Activated T-cell treated with anti-CD3 and anti-CD28 coated beads, Interleukin-2, amount 50 U/mL, for 48 hours (primary cell): ENCODE measurements at regions not wholly inside any gene's neighbourhood (a gene's known extent, or its start where the extent isn't known, plus 50 kb on each side); places are given as distances from the start of the nearest gene placed in this dataset.
"Not testable (repeated sequence)": the region's sequence is repeated elsewhere in the genome, so short reads cannot be mapped to it uniquely, and the experiment has no call there.

Source experiments
- DNase-seq, 2 experiments: peaks; one replicate each; pipeline ENCODE4 v3.0.0-alpha.2; 2020

DNA sequence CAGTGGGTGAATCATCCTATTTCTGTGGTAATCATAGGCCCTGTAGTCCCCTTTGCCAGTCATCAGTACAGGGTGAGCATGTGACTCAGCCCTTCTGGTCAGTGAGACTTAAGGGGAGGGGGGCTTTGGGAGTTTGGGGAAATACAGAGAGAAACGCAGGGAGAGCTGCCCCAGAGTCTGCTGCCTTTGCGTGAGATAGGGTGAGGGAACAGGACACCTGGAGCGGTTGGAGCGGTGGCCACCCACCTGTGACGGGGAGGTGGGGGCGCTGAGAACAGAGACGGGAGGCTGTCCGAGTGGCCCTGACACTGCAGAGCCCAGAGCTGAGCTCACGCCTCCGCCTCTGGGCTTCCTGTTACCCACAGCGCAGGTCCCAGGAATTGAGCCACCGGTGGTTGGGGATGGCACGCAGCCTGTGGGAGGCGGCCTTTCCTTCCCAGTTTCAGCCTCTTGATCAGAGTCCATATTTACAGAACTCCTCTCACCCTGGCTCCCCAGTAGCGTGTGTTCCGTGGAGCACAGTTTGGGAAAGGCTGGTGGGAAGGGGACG lies 92.0 kb upstream of the ERCC6L2 start:
- DNase-seq, result no peak

DNA sequence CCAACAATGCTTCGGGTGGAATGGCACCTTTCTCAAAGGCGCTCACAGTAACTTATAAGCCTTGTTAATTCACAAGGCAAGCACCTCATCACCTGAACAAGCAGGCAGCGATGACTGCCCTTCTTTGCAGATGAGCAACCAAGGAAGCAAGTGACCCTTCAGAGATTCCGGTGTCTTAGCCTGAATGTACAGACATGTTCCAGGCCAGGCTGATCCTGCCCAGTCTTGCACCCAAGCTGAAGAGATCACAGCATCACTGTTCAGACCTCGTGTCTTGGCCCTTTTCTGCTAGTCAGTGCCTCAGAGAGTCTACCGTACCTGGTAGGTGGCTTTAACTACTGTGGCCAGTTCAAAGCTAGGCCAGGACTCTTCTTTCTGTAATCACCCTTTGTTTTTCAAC lies 94.7 kb upstream of the ERCC6L2 start:
- DNase-seq, result no peak

DNA sequence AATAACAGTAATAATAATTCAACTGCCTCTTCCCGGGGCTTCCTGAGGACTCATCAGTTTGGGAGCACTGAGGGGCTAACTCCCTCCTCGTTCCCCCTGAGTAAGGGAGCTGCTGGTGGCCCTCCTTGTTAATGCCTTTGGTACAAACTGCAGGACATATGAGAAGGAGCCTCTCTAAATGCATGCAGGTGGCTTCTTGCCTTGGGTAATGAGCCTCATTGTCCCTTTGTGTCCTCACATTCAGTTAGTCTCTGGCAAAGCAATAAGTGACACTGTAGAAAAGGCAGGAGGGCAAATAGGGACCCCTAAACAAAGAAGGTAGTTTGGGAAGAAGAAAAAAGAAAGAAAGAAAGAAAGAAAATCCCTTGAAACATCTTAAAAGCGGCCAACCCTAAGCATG lies 95.4 kb upstream of the ERCC6L2 start:
- DNase-seq, result no peak

DNA sequence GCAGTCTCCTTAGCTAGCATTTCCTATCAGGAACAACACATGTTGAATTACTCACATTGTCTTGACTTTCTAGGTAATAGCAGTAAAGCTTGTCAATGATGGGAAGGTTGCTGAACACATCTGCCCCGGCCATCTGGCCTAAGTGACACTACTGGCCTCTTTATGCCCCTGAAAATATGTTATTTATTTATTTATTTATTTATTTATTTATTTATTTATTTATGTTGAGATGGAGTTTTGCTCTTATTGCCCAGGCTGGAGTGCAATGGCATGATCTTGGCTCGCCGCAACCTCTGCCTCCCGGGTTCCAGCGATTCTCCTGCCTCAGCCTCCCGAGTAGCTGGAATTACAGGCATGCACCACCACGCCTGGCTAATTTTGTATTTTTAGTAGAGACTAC lies 95.9 kb upstream of the ERCC6L2 start:
- DNase-seq, result not testable (repeated sequence)

DNA sequence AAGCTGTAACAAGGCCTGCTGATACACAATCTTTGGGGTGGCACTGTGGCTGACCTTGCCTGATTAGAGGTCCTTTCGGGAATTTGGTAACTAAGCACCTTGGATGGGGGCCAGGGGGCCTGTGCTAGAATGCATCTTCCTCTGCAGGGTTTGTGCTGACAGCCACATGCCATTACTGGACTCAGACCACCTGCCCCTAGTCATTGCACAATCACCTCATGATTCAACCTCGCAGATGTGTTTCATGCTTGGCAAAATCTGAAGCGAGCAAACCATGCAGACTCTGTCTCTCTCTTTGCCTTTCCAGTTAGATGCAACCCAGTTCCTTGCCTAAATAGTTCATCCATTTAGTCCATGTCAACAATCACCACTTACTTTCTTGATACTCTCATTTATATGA lies 96.5 kb upstream of the ERCC6L2 start:
- DNase-seq, result no peak

DNA sequence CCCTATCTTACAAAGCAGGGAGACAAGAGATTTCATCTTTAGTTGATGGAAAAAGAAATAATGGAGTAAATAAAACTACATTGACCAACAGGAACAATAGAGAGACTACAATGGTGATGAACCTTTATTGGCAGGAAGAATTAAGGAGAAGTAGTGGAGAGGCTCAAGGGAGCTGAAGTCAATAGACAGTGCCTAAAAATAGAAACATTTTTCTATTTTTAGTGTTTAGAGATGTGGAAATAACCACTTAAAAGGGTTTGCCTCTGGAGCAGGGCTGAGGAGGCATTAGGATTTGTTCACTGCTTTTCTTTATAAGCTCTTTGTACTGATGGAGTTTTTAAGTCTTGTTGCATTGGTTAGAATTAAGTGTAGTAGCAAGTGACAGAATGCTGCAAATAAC lies 98.4 kb upstream of the ERCC6L2 start:
- DNase-seq, result no peak

DNA sequence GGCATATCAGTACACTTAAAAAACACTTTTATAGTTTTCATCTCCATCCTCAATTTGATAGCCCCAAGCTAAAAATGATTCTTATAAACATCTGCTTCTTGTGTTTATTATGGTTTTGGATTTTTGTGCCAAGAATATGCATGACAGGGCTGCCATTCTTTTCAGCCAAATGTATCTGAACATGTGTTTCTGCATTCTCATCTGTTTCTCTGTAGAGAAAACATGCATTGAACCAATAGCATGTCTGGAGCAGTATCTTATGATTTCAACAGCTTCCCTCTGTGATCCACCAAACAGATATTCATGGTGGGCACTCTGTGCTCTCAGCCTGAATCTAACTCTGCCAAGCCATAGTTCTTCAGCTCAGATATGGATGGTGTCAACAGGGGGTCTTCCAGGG lies 99.3 kb upstream of the ERCC6L2 start:
- DNase-seq, result no peak

DNA sequence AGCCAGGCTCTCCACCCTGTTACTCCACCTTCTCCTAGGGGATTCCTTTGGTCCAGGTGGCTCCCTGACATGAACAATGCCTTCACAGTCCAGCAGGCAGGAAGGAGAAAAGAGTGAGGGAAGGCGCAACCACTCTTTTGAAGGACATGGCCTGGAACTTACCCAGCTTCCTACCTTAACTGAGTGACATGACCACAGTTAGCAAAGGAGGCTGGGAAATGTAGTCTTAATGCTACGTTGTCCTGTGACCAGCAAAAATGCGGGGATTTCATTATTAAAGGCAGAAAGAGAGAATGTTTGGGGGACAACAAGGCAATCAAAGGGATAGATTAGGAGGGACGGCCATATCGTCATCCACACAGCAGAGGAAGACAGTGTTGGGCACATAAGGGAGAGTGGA lies 100.3 kb upstream of the ERCC6L2 start:
- no peak for DNase-seq

DNA sequence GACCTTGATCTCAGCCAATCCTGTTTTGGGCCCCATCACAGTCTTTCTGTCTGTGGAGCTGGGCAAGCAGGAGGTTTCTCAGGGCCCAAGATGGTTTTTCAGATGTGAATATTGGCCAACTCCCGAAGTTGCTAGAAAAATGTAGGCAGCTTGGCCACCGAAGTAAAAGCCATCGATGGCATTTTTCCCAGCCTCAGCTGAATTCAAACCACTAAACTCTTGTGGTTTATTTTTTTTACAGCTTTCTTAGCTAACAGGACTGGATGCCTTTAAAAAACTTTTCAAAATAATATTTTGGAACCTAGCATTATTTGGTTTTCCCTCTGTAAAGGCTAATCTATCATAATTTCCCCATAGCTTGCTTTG lies 102.5 kb upstream of the ERCC6L2 start:
- DNase-seq, result no peak

DNA sequence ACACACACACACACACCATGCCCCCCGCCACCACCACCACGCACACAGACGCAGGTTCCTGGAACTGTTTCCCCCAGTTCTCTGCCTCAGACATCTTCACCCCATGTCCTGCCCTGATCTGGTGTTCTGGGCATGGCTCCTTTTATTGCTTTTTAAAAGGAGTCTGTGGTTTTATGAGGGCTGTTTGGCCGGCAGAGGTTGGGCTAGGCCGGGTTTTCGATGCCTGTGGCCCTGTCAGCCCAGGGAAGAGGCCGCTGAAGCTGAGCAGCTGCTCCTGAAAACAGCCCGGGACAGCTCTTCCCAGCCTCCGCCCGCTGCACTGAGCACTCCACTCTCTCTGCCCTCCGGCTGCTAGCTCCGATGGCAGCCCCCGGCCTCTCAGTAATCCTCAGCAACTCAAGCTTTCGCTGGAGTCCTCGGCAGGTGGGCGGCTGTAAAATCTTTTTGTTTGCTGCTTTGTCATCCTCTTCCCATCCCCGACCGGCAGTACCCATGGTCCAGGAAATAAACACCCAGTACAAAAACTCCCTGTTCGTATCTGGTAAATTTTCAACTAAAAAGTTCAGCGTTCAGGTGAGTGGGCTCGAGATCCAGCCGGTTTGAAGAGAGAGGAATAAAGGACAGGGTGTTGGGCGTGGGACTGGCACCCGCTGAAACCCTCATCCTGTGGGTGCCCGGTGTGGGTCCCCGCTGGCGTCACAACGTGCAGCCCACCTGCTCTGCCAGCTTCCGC lies 103.0 kb upstream of the ERCC6L2 start:
- DNase-seq, result peak in 1 of 2 experiments; percentile 30

DNA sequence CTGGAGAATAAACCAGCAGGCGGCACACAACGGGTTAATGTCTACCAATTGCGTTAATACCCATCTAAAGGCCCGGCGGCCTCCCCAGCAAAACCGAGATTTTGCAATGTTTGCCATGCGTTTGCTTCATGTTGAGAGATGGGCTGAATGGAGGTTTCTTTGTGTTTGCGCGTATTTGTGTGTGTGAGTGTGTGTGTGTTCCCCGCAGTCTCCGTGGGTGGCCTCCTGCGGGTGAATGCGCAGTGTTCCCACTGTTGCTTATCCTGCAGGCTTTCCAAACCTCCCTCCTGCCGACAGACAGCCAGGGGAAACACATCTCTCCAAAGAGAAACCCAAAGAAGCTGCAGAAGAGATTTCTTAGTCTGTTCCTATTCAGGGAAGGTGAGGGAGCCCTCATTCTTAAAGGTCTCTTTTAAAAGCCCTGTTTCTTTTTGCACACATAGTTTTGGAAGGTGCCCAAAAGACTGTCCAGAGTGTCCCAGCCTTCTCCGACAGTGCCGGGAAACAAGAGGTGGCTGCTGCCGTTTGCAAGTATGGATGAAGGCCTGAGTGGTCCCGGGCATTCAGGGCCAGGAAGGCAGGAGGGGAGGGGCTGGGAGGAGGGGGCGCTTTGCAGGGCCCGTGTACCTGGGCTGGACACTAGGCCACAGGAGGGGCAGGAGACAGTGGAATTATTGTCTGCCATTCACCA lies 103.8 kb upstream of the ERCC6L2 start:
- no peak for DNase-seq

DNA sequence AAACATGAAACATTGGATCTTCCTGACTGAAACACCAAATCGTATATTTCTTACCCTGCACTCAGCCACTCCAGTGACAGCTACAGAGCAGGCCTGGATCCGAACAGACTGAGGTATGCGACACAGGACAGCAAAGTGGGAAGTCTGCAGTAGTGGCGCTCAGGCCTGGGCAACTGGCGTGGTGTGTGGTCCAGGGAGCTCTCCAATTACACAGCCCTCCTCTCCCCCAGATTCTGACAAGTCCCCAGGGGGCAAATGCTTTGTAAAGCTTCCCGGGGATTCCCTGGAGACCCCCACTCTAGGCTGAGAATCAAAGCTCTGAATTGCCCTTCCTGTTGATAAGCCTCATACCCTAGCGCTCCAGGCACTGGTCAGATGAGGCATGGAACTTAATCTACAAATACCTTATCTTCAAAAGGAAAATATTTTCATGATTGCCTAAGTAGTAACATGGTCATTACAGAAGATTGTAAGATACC lies 104.8 kb upstream of the ERCC6L2 start:
- DNase-seq, result no peak

DNA sequence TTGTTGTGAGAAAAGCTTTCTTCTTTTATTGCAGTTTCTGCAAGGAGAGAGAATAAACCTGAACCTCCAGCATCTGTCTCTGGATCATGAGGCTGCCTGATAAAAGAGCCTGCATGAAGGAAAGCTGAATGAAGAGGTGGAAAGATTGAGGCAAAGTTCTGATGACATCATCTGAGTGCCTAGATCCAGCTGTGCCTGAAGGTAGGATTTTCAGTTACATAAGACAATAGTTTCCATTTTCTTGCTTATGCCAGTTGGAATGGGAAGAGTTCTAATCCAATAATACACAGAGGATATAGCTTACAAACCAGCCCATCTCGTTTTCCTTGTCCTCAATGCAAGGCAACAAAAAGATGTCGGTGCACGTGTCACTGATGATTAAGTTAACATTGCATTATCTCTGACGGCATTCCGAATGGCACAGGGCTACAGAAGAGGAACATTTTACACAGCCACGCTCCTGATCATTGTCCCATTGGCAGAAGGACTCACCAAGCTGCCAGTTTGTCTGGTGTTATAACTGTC lies 105.5 kb upstream of the ERCC6L2 start:
- DNase-seq, result no peak

DNA sequence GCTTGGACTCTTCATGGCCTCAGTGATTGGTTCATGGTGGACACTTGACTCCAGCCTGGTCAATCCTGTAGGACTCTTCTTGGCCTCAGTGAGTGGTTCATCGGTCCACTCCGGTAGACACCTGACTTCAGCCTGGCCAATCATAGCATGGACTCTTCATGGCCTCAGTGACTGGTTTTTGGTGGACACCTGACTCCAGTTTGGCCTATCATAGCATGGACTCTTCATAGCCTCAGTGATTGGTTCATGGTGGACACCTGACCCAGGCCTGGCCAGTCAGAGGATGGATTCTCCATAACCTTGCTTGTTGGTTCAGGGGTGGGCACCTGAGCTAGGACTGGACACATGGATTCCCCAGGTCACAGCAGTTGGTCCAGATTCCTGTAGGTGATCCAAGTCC lies 106.0 kb upstream of the ERCC6L2 start:
- no peak for DNase-seq

DNA sequence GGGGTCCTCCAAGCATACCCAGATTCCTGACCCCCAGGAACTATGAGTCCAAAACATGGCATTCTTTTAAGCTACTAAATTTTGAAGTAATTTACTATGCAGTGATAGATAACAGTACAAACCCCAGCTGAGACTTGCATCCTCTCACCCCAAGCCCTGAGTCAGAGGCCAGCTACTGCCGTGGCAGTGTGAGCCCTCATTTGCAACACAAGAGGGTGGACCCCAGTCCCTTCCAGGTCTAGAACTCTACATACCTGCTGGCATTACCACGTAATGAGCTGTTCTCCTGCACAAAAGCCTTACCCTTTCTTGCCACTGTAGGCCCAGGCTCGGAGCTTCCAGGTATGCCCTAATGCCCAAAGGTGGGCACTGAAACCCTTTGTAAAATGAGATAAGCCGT lies 108.6 kb upstream of the ERCC6L2 start:
- DNase-seq, result no peak

DNA sequence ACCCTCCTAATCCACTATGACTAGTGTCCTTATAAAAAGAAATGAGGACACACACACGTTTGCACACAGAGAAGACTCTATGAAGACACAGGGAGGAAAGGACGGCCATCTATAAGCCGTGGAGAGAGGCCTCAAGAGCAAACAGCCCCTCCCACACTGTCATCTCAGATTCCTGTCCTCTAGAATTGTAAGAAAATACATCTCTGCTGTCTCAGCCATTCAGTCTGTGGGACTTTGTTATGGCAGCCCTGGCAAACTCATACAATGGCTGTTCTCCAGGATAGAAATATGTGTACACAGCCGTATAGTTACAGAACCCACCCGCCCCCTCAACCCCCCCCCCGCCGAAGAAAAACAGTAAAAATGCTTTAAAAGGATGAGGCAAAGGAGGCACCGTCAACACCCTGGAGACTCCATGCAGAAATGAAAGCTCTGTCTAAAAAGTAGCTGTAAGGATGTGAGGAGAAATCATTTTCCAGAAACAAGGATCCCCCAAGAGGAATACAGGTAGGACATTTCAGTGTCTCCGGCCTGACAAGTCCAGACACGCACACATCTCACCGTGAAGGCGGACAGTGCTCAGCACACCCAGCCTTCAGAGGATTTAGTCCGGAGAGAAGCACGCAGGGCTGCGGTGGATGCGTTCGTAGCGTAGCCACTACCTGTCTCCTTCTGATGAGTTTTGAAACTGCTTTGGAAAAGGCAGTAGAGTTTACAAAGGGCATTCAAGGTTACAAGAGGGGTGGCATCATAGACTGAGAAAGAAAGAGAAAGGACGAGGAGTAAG lies 110.8 kb upstream of the ERCC6L2 start:
- DNase-seq, result no peak

DNA sequence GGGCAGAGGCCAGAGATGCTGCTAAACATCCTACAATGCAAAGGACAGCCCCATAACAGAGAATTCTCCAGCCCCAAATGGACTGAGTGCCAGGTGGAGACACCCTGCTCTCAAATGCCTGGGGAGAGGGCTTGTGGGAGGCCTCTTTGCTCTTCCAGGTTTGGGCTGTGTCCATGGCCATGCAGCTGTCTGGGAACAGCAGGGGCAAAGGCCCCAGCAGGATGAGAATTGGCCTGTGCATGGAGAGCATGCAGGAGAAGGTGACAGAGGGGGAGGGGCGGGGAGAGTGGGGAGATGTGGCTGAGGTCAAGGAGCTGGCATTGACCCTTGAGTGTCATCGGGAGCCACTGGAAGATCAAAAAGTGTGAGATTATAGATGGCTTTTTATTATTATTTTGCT lies 111.5 kb upstream of the ERCC6L2 start:
- DNase-seq, result no peak

DNA sequence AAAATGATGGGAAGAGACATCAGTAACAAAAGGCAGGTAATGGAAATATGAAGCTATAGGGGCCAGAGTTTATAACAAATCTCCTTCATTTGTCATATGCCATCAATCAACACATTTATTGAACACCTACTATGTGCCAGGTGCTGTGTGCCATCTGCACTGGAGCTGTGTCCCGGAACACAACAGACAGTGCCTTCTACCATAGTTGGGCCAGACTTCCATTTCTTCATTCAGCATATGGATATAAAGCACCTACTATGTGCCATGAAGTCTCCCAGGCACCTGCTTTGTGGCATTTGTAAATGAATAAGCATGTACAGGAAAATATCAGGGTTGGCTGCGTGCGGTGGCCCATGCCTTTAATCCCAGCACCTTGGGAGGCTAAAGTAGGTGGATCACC lies 112.5 kb upstream of the ERCC6L2 start:
- no peak for DNase-seq

DNA sequence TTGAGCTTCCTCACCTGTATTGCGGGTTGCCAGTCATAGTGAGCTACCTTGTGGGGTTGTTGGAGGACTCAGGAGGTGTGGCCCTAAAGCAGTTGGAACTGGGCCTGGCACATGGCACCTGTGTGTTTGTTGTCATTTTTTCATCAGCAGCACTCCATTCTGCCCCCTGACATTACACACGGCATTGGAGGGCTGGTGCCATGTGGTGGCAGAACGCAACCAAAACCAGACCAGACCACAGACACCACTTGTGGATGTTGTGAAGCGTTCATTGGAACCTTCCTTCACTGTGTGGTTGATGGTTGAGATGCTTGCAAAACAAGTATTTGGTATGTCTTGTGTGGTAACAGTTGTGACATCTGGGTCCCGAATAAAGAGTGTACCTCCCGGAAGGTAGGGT lies 113.2 kb upstream of the ERCC6L2 start:
- DNase-seq, result peak in 1 of 2 experiments; percentile 21

DNA sequence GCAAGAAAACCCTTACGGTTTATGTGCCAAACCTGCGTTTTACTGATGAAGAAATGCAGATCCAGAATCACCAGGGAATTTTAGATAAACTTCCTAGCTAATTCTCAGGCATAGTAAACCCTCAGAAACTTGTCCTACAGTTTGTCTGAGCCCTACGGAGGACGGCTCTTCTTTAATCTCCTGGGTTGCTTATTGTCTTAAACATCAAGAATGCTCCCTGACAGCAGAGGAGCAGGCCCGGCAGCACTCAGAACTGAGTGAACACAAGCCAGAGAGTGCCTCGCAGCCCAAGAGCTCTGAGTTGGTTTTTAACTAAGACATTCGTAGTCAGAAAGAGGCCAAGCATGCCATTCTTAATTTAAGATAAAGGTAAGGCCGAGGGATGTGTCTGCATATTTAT lies 114.7 kb upstream of the ERCC6L2 start:
- no peak for DNase-seq

DNA sequence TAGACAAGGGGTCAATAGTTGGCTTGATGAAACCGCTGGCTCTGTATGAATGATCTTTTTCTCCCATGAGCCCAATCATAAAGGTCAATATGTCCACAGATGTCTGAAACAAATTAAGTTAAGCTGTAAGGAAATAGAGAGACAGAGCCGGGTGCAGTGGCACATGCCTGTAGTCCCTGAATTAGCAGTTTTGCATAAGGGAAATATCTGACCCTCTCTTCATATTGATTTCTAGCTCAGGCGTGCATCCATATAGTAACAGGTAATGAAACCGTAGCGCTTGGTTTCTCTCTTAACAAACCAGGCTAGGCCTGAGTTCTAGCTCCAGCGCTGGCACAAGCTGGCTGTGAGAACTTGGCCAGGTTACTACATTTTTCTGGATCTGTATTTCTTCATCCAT lies 118.1 kb upstream of the ERCC6L2 start:
- DNase-seq, result no peak

DNA sequence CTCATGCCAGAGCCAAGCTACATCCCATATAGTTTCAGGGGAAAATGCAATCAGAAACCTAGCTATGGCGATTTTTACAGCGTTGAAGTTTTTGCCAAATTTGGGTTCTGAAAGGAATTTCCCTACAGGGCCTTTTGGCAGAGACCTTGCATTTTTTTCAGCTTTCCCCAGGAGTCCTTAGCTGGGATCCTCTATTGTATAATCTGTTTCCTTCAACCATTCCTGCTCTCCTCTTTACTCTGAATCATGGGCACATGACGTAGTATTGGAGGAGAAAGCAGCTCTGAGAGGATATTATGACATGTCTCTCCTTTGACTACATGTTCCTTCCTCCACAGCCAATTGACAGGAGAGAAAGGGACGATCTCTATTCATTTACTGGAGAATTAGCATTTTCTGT lies 118.5 kb upstream of the ERCC6L2 start:
- DNase-seq, result no peak

DNA sequence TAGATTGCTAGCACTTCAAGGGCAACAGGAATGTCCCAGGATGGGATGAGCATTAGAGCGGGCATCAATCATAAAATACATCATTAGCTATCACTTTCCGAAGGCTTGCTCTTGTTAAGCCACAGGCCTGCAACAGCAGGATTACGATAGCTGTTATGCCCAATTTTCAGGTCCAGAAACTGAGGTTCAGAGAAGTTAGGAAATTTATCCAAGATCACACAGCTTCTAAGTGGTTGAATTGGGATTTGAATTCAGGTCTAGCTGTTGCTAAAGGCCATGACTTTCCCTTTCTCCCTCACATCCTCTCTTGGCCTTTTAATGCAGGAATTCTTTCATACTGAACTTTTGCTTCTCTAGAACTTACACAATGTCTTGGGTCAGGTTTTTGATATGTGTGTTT lies 119.4 kb upstream of the ERCC6L2 start:
- DNase-seq, result no peak

DNA sequence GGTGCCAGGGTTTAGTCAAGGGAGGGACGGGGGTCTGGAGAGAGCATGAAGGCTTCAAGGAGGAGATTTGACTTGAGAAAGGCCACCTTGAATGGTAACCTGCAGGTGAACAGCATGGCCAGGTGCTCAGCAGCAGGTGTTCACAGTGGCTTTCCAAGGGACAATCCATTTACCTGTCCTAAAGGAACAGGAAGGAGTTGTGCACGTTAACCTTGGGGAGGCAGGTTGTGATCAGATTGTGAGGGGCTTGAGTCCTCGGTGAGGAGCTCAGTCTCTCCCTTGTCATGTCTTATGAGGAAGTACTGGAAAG lies 120.1 kb upstream of the ERCC6L2 start:
- no peak for DNase-seq
